Retinal pigment epithelial cell (primary cell): ENCODE measurements at regions not wholly inside any gene's neighbourhood (a gene's known extent, or its start where the extent isn't known, plus 50 kb on each side); places are given as distances from the start of the nearest gene placed in this dataset.

ENCODE experiments used
- DNase-seq: peaks from one replicate; pipeline ENCODE4 v3.0.0-alpha.2; 2010; ENCODE audit warnings: low read depth
- H3K4me3 ChIP-seq: 2 replicates; pipeline ENCODE4 v1.5.1; 2011; ENCODE audit warnings: mild to moderate bottlenecking, low read length, control low read depth, moderate library complexity
- CTCF ChIP-seq: conservative IDR thresholded peaks from 2 replicates; pipeline ENCODE4 v1.5.1; 2011; ENCODE audit warnings: low read depth, low read length, control low read depth, inconsistent platforms

GRCh38 chr9:28255174-28255573, 681.9 kb upstream of the C9orf72 start:
- H3K4me3 ChIP-seq = no peak overlapping the region
- DNase-seq = no peak
- TF ChIP-seq CTCF = no peak

GRCh38 chr9:28260330-28260729, 687.0 kb upstream of the C9orf72 start:
- no peak overlapping the region for H3K4me3 ChIP-seq
- DNase-seq = no peak
- TF ChIP-seq CTCF = no peak

GRCh38 chr9:28264368-28264767, 691.1 kb upstream of the C9orf72 start:
- no peak for DNase-seq
- TF ChIP-seq CTCF = no peak
- no peak overlapping the region for H3K4me3 ChIP-seq

DNA sequence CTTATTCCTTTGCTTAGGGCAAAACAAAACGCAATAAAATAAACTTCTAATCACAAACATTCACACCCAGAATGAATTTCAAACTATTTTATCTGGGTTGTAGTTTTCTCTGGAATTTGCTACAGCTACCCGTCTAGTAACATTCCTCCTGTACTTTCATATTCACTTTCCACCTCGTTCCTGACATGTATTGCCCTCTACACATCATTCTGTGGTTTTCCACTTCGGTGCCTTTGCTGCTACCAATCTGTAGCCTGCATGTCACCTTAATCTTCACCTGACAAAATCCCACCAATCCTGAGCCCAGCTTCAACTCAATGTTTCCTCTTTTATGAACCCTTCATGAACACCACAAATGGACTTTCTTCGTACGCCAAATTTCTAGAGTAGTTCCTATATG, 694.1 kb upstream of the C9orf72 start:
- no peak for TF ChIP-seq CTCF
- H3K4me3 ChIP-seq = no peak overlapping the region
- no peak for DNase-seq

DNA sequence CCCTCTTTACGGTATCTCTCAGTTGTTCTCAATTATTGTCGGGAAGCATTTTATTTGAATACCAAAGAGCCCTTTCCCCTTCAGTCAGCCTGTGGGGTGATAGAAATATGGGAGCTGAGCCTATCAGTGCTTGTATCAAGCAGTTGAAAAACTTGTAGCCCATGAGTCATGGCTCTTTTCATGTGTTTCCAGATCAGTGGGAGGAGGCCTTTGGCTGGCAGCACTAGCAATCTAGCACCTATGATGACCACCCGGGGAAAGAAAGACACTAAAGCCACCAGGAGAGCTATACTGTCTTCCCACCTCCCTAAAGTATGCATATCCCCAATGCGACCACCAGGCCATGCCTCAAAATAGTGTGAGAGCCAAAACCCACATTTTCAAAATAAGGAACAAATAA, 696.9 kb upstream of the C9orf72 start:
- TF ChIP-seq CTCF = no peak
- DNase-seq = no peak

GRCh38 chr9:28272127-28272526, 698.8 kb upstream of the C9orf72 start:
- no peak overlapping the region for H3K4me3 ChIP-seq
- no peak for TF ChIP-seq CTCF
- no peak for DNase-seq

More for the DNA sequence above, 696.9 kb upstream of the C9orf72 start:
- no peak overlapping the region for H3K4me3 ChIP-seq

GRCh38 chr9:28287455-28287854, 714.2 kb upstream of the C9orf72 start:
- no peak for TF ChIP-seq CTCF
- H3K4me3 ChIP-seq = no peak overlapping the region
- no peak for DNase-seq
